MM.1S (cell line): ENCODE measurements at regions not wholly inside any gene's neighbourhood (a gene's known extent, or its start where the extent isn't known, plus 50 kb on each side); places are given as distances from the start of the nearest gene placed in this dataset.

ENCODE experiments used
- DNase-seq: peaks from one replicate; pipeline ENCODE4 v3.0.0-alpha.2; 2015
- H2AFZ ChIP-seq: fragments of 300-600 bp; sonication (generic); 2 replicates; pipeline ENCODE4 v1.6.0; 2016; ENCODE audit warnings: antibody characterized with exemption, low read length
- H3F3A ChIP-seq: fragments of 300-600 bp; sonication (generic); 2 replicates; pipeline ENCODE4 v1.6.1; 2016; ENCODE audit warnings: mild to moderate bottlenecking, antibody characterized with exemption, low read length, moderate library complexity, mixed read lengths; ENCODE audit not compliant: insufficient read depth
- H3K27ac ChIP-seq: fragments of 300-600 bp; sonication (generic); 2 replicates; pipeline ENCODE4 v1.5.1; 2016; ENCODE audit warnings: mild to moderate bottlenecking, low read length
- H3K27me3 ChIP-seq: fragments of 300-600 bp; sonication (generic); replicated peaks from 2 replicates; pipeline ENCODE4 v1.6.0; 2016; ENCODE audit warnings: low read length; ENCODE audit not compliant: insufficient read depth
- H3K36me3 ChIP-seq: fragments of 300-600 bp; sonication (generic); replicated peaks from 2 replicates; pipeline ENCODE4 v1.6.1; 2016; ENCODE audit warnings: mild to moderate bottlenecking, low read length, mixed read lengths; ENCODE audit not compliant: insufficient read depth
- H3K4me1 ChIP-seq: fragments of 300-600 bp; sonication (generic); 2 replicates; pipeline ENCODE4 v1.6.1; 2016; ENCODE audit warnings: low read length, mixed read lengths
- H3K4me2 ChIP-seq: fragments of 300-600 bp; sonication (generic); 2 replicates; pipeline ENCODE4 v1.6.0; 2016; ENCODE audit warnings: low read depth, low read length
- H3K4me3 ChIP-seq: fragments of 300-600 bp; sonication (generic); 2 replicates; pipeline ENCODE4 v1.5.1; 2016; ENCODE audit warnings: low read length, mixed read lengths
- H3K79me2 ChIP-seq: fragments of 300-600 bp; sonication (generic); 2 replicates; pipeline ENCODE4 v1.6.1; 2016; ENCODE audit warnings: mixed run types, low read length, mixed read lengths
- H3K9ac ChIP-seq: fragments of 300-600 bp; sonication (generic); 2 replicates; pipeline ENCODE4 v1.6.1; 2016; ENCODE audit warnings: low read length, mixed read lengths
- H3K9me2 ChIP-seq: fragments of 300-600 bp; sonication (generic); replicated peaks from 2 replicates; pipeline ENCODE4 v1.6.1; 2016; ENCODE audit warnings: mild to moderate bottlenecking, low read length, mixed read lengths; ENCODE audit not compliant: insufficient read depth
- H3K9me3 ChIP-seq: fragments of 300-600 bp; sonication (generic); replicated peaks from 2 replicates; pipeline ENCODE4 v1.6.1; 2016; ENCODE audit warnings: mild to moderate bottlenecking, low read length, mixed read lengths; ENCODE audit not compliant: insufficient read depth
- H4K20me1 ChIP-seq: fragments of 300-600 bp; sonication (generic); 2 replicates; pipeline ENCODE4 v1.6.1; 2016; ENCODE audit warnings: mild to moderate bottlenecking, low read length, moderate library complexity, mixed read lengths; ENCODE audit not compliant: insufficient read depth
- EZH2 ChIP-seq: fragments of 300-600 bp; sonication (generic); optimal IDR thresholded peaks from 2 replicates; pipeline ENCODE3; 2017; ENCODE audit warnings: low read depth, mild to moderate bottlenecking, antibody characterized with exemption, low read length, mixed read lengths
- EZH2phosphoT487 ChIP-seq: fragments of 300-600 bp; sonication (generic); IDR thresholded peaks from 2 replicates; pipeline ENCODE4 v1.6.1; 2018; ENCODE audit warnings: antibody characterized with exemption, low read length
- TF ChIP-seq, protein P1 (sequence below): fragments of 300-600 bp; sonication (generic); IDR thresholded peaks from 2 replicates; pipeline ENCODE4 v1.5.1; 2016; ENCODE audit warnings: antibody characterized with exemption, low read length, mixed read lengths

DNA sequence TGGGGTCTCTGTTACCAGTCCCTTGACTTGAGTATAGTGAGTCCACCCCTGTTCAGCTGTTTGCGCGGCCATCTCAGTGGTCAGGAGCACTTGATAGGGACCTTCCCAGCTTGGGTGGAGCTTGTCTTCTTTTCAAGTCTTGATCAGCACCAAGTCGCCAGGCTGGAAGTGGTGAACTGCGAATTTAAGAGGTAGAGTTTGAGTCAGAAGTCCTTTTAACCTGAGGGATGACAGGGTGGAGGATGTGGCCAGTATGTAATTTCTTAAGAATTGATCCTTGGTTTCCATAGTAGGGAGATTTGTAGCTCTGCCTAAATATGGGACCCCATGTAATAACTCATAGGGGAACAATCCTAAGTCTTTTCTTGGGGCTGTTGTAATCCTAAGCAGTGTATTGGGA is 86.3 kb upstream of the XCR1 start:
- no peaks in the 10 kb centered on the region for H3K36me3 ChIP-seq
- H3K9me2 ChIP-seq = no peaks in the 10 kb centered on the region
- H3K9me3 ChIP-seq = no peaks in the 10 kb centered on the region
- no peaks in the 10 kb centered on the region for H4K20me1 ChIP-seq
- no peak overlapping the region for H3K27ac ChIP-seq
- H3K27me3 ChIP-seq = no peaks in the 10 kb centered on the region
- no peaks in the 10 kb centered on the region for H3K79me2 ChIP-seq
- H3K4me1 ChIP-seq = peaks cover 29% of the 10 kb centered on the region
- H3F3A ChIP-seq = peaks cover 27% of the 10 kb centered on the region
- TF ChIP-seq EZH2 (no peak), EZH2phosphoT487 (no peak)
- TF ChIP-seq, protein P1, sequence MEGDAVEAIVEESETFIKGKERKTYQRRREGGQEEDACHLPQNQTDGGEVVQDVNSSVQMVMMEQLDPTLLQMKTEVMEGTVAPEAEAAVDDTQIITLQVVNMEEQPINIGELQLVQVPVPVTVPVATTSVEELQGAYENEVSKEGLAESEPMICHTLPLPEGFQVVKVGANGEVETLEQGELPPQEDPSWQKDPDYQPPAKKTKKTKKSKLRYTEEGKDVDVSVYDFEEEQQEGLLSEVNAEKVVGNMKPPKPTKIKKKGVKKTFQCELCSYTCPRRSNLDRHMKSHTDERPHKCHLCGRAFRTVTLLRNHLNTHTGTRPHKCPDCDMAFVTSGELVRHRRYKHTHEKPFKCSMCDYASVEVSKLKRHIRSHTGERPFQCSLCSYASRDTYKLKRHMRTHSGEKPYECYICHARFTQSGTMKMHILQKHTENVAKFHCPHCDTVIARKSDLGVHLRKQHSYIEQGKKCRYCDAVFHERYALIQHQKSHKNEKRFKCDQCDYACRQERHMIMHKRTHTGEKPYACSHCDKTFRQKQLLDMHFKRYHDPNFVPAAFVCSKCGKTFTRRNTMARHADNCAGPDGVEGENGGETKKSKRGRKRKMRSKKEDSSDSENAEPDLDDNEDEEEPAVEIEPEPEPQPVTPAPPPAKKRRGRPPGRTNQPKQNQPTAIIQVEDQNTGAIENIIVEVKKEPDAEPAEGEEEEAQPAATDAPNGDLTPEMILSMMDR = no peak
- no peak overlapping the region for H2AFZ ChIP-seq
- no peak overlapping the region for H3K4me2 ChIP-seq
- no peak overlapping the region for H3K9ac ChIP-seq
- H3K4me3 ChIP-seq = no peak overlapping the region
- DNase-seq = no peak

DNA sequence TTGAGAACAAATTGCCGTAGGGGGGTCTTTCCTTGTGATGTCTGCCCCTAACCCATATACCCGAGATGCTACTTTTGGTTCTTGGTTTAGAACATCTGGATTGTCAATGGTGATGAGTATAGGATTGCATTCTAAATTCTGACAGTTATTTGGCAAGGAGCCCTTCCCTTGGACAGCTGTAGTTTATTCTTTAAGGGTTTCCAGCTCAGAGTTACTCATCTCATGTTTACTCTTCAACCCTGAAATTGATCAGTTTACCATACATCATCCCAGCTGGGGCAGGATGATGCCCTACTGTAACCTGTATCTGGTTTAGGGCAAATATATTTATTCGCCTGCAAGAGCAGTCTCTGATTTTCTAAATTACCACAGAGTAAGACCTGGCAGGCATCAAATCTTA is 85.7 kb upstream of the XCR1 start:
- Histone ChIP-seq H3K4me1 (peaks cover 36% of the 10 kb centered on the region), H3K4me2 (no peak overlapping the region), H3K27me3 (no peaks in the 10 kb centered on the region), H3K27ac (no peak overlapping the region), H3K9me3 (no peaks in the 10 kb centered on the region), H3K9me2 (no peaks in the 10 kb centered on the region), H4K20me1 (no peaks in the 10 kb centered on the region), H3K79me2 (no peaks in the 10 kb centered on the region), H2AFZ (no peak overlapping the region), H3F3A (peaks cover 33% of the 10 kb centered on the region), H3K36me3 (no peaks in the 10 kb centered on the region), H3K4me3 (no peak overlapping the region), H3K9ac (no peak overlapping the region)
- TF ChIP-seq EZH2 = no peak
- TF ChIP-seq, protein P1 = no peak
- no peak for DNase-seq

DNA sequence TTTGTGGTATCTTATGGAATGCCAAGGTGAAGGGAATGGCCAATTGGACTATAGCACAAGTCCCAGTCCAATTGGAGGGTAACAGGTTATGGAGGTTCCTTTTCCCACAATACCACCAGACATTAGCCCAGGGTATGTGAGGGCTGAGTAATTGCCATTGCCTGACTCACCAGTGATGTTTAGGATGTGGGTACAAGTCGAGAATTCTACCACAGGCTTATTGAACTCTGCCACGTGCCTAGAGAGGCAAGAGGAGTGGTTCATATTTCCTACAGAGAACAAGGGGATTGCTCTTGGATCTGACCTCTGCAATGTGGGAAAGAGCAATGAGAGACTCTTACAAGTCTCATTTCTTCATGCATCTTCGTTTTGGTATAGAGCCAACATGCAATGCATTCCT is 85.0 kb upstream of the XCR1 start:
- DNase-seq = no peak
- Histone ChIP-seq H3K36me3 (no peaks in the 10 kb centered on the region), H3K9me3 (no peaks in the 10 kb centered on the region), H3K27me3 (no peaks in the 10 kb centered on the region), H3K4me1 (peaks cover 43% of the 10 kb centered on the region), H3K9ac (no peak overlapping the region), H2AFZ (no peak overlapping the region), H3K9me2 (no peaks in the 10 kb centered on the region), H3K4me2 (no peak overlapping the region), H4K20me1 (no peaks in the 10 kb centered on the region), H3K27ac (no peak overlapping the region), H3K4me3 (no peak overlapping the region), H3K79me2 (no peaks in the 10 kb centered on the region), H3F3A (peaks cover 36% of the 10 kb centered on the region)
- TF ChIP-seq, protein P1 = no peak
- TF ChIP-seq EZH2phosphoT487 = no peak
- TF ChIP-seq EZH2 = no peak
